IPS-18c (cell line): ENCODE measurements at regions not wholly inside any gene's neighbourhood (a gene's known extent, or its start where the extent isn't known, plus 50 kb on each side); places are given as distances from the start of the nearest gene placed in this dataset.
"Not testable (repeated sequence)": the region's sequence is repeated elsewhere in the genome, so short reads cannot be mapped to it uniquely, and the experiment has no call there.

Experiments used
- H3K4me3 ChIP-seq: 2 replicates; pipeline ENCODE4 v1.7.0; 2013; ENCODE audit warnings: low read depth, mild to moderate bottlenecking, low read length, moderate library complexity; ENCODE audit not compliant: insufficient read depth
- H3K9me3 ChIP-seq: one replicate; pipeline ENCODE4 v1.6.1; 2013; ENCODE audit warnings: mild to moderate bottlenecking, low read length, moderate library complexity; ENCODE audit not compliant: control insufficient read depth, insufficient read depth

GRCh38 chr6:15131234-15131633, 114.6 kb upstream of the JARID2 start:
- Histone ChIP-seq H3K9me3 (no peaks in the 10 kb centered on the region), H3K4me3 (no peak overlapping the region)

DNA sequence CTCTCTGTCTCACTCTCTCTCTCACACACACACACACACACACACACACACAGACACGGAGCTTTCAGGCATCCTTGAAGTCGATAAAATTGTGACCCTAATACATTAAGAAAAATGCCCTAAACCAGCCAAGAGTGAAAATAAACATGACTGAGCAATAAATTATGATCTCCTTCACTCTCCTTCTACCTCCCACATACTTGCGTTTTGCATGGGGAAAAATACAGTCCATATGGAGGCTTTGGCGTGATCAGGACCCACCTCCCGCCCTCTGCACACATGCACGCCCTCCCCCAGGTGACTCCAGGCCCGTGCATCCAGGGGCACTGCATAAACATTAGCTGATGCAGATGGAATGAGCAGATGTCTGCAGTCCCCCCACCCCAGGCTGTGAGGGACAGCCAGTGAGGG, 114.2 kb upstream of the JARID2 start:
- Histone ChIP-seq H3K9me3 (no peaks in the 10 kb centered on the region), H3K4me3 (no peak overlapping the region)

- no peak overlapping the region for H3K4me3 ChIP-seq
- no peaks in the 10 kb centered on the region for H3K9me3 ChIP-seq
These were observed 113.7 kb upstream of the JARID2 start for GRCh38 chr6:15132167-15132566.

GRCh38 chr6:15132854-15133670, 112.8 kb upstream of the JARID2 start:
- no peak overlapping the region for H3K4me3 ChIP-seq
- H3K9me3 ChIP-seq = no peaks in the 10 kb centered on the region

DNA sequence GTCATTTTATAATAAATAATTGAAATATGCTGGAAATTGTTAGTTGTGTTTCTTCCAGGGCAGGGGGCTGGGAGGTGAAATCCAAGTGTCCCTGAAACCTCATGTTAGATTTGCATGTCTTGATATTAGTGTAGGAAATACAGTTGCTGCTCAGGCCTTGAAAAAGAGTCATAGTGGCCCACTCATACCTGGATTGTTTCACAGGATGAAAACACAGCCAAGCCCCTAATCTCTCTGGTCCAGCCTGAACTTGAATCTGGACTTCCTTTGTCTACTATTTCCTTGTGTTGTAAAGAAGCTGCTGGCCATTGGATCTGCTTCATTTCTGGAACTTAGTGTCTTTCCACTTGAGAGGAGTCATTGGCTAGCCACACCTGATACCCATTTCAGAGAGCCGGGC, 108.8 kb upstream of the JARID2 start:
- H3K4me3 ChIP-seq = no peak overlapping the region
- H3K9me3 ChIP-seq = no peaks in the 10 kb centered on the region

DNA sequence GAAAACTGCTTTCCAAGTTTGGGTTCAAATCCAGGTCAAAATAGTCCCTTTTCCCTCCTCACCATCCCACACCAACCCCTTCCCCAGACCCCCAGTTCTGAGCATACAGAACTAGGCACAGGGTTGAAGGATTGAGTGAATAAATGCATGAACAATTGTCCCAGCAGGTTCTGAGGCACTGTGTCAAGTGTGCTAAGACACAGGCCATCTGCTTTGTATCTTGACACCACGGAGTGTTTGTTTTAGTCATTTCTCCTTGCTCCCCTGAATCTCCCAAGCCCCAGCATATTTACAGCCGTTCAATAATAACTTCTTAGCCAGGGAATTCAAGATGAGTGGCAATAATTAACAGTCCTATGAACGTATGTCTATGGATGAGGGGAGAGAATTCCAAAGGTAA, 102.8 kb upstream of the JARID2 start:
- Histone ChIP-seq H3K9me3 (no peaks in the 10 kb centered on the region), H3K4me3 (no peak overlapping the region)

- Histone ChIP-seq H3K9me3 (no peaks in the 10 kb centered on the region), H3K4me3 (no peak overlapping the region)
These were observed 102.3 kb upstream of the JARID2 start for GRCh38 chr6:15143540-15143939.

DNA sequence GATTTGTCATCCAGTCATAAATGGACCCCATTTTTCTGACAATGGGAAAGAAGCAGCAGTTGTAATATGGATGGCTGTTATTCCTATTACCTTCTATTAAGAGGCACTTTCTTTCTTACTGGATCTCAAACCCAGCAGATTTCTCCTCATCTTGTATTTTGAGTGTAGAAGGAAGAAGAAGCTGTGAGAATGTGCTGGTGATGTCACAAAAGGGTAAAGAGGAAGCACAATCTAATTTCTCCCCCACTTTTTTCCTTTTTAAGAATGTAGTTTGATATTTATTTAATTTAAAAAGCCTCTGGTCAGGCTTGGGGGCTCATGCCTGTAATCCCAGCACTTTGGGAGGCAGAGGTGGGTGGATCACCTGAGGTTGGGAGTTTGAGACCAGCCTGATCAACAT, 100.0 kb upstream of the JARID2 start:
- no peaks in the 10 kb centered on the region for H3K9me3 ChIP-seq
- no peak overlapping the region for H3K4me3 ChIP-seq

DNA sequence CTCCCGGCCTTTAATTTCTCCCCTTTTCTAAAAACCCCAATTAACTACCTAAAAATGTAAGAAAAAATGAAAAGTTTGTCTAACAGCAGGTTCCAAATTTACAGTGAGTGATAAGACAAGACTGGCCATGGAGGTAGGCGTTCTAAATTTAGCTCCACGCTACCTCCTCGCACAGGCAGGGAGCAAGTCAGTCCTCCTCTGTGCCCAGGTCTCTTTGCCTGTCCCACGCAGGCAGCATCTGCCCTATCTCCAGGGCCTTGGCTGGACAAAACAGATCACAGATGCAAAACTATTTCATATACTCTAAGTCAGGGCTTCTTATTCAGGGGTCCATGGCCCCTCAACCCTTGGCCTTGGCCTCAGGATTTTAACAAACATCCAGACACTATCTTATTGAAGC, 98.0 kb upstream of the JARID2 start:
- no peak overlapping the region for H3K4me3 ChIP-seq
- no peaks in the 10 kb centered on the region for H3K9me3 ChIP-seq

GRCh38 chr6:15148356-15148946, 97.4 kb upstream of the JARID2 start:
- Histone ChIP-seq H3K4me3 (no peak overlapping the region), H3K9me3 (no peaks in the 10 kb centered on the region)

- Histone ChIP-seq H3K9me3 (no peaks in the 10 kb centered on the region), H3K4me3 (no peak overlapping the region)
These were observed 95.7 kb upstream of the JARID2 start for GRCh38 chr6:15150207-15150606.

GRCh38 chr6:15152700-15153099, 93.2 kb upstream of the JARID2 start:
- Histone ChIP-seq H3K4me3 (no peak overlapping the region), H3K9me3 (no peaks in the 10 kb centered on the region)

GRCh38 chr6:15153191-15153590, 92.7 kb upstream of the JARID2 start:
- Histone ChIP-seq H3K4me3 (no peak overlapping the region), H3K9me3 (no peaks in the 10 kb centered on the region)

- Histone ChIP-seq H3K4me3 (no peak overlapping the region), H3K9me3 (no peaks in the 10 kb centered on the region)
These were observed 88.4 kb upstream of the JARID2 start for GRCh38 chr6:15157479-15157878.

DNA sequence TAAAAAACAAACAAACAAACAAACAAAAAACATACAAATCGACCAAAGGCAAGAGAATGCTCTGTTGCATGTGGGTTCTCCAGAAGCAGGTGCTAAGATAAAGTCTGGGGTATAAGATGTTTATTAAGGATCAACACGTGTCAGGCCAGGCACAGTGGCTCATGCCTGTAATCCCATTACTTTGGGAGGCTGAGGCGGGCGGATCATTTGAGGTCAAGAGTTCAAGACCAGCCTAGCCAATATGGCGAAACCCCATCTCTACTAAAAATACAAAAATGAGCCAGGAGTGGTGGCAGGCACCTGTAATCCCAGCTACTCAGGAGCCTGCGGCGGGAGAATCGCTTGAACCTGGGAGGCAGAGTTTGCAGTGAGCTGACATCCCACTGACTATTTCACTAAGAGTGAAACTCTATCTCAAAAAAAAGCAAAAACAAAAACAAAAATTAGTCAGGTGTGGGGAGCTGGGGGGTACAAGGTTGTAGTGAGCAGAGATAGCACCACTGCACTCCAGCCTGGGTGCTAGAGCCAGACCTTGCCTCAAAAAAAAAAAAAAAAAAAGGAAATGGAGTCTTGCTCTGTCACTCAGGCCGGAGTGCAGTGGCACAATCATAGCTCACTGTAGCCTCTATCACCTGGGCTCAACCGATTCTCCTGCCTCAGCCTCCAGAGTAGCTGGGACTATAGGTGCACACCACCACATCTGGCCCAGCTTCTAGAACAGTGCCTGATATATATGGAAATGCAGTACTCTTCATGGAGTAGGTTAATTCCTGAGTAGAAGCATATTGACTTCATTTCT, 86.8 kb upstream of the JARID2 start:
- Histone ChIP-seq H3K9me3 (no peaks in the 10 kb centered on the region), H3K4me3 (no peak overlapping the region)

GRCh38 chr6:15160812-15161211, 85.1 kb upstream of the JARID2 start:
- H3K9me3 ChIP-seq = no peaks in the 10 kb centered on the region
- H3K4me3 ChIP-seq = no peak overlapping the region

GRCh38 chr6:15164855-15165254, 81.0 kb upstream of the JARID2 start:
- H3K9me3 ChIP-seq, H3K4me3 ChIP-seq: not testable (repeated sequence)

GRCh38 chr6:15166121-15166520, 79.7 kb upstream of the JARID2 start:
- Histone ChIP-seq H3K9me3 (no peaks in the 10 kb centered on the region), H3K4me3 (no peak overlapping the region)
